Endodermal cell (in vitro differentiated cells): ENCODE measurements at regions not wholly inside any gene's neighbourhood (a gene's known extent, or its start where the extent isn't known, plus 50 kb on each side); places are given as distances from the start of the nearest gene placed in this dataset.

ENCODE experiments used
- DNase-seq: peaks from one replicate; pipeline ENCODE4 v3.0.0-alpha.2; 2017
- H3K27ac ChIP-seq: 2 replicates; pipeline ENCODE4 v1.5.1; 2013; ENCODE audit warnings: mild to moderate bottlenecking, low read depth, low read length, moderate library complexity
- H3K27me3 ChIP-seq: 2 replicates; pipeline ENCODE4 v1.6.1; 2013; ENCODE audit warnings: mild to moderate bottlenecking, low read length, moderate library complexity; ENCODE audit not compliant: insufficient read depth, control insufficient read depth, poor library complexity, severe bottlenecking
- H3K36me3 ChIP-seq: 2 replicates; pipeline ENCODE4 v1.7.0; 2013; ENCODE audit warnings: mild to moderate bottlenecking, low read length, moderate library complexity; ENCODE audit not compliant: control insufficient read depth, insufficient read depth
- H3K4me1 ChIP-seq: one replicate; pipeline ENCODE4 v1.7.0; 2013; ENCODE audit warnings: low read length; ENCODE audit not compliant: control insufficient read depth, insufficient read depth
- H3K4me3 ChIP-seq: 2 replicates; pipeline ENCODE4 v1.5.1; 2013; ENCODE audit warnings: mild to moderate bottlenecking, low read length, moderate library complexity
- H3K9ac ChIP-seq: 2 replicates; pipeline ENCODE4 v1.6.1; 2013; ENCODE audit warnings: mild to moderate bottlenecking, low read length, moderate library complexity; ENCODE audit not compliant: poor library complexity, severe bottlenecking; ENCODE audit errors: extremely low read depth
- H3K9me3 ChIP-seq: 2 replicates; pipeline ENCODE4 v1.6.1; 2013; ENCODE audit warnings: mild to moderate bottlenecking, low read length, moderate library complexity; ENCODE audit not compliant: control insufficient read depth
- H3K27ac Mint-ChIP-seq: 2 replicates; pipeline ENCODE4 v1.8.0; 2020; ENCODE audit warnings: mixed read lengths
- H3K27me3 Mint-ChIP-seq: 2 replicates; pipeline ENCODE4 v1.8.0; 2021; ENCODE audit warnings: mild to moderate bottlenecking, mixed read lengths; ENCODE audit not compliant: insufficient read depth
- H3K36me3 Mint-ChIP-seq: 2 replicates; pipeline ENCODE4 v1.8.0; 2020; ENCODE audit warnings: low read depth, mixed read lengths
- H3K4me1 Mint-ChIP-seq: 2 replicates; pipeline ENCODE4 v1.8.0; 2020; ENCODE audit warnings: mixed read lengths
- H3K4me3 Mint-ChIP-seq: 2 replicates; pipeline ENCODE4 v1.8.0; 2020; ENCODE audit warnings: mild to moderate bottlenecking, moderate library complexity, mixed read lengths
- H3K9me3 Mint-ChIP-seq: 2 replicates; pipeline ENCODE4 v1.8.0; 2020; ENCODE audit warnings: mild to moderate bottlenecking, mixed read lengths
- WGBS, 2 experiments: methylation state at CpG; one replicate each; pipeline versions ENCODE4 v1.1.5 to v1.1.7; 2013; ENCODE audit warnings: missing lambda C conversion rate in 2 of 2, mixed read lengths in 1 of 2; ENCODE audit not compliant: insufficient coverage in 1 of 2, insufficient read length in 1 of 2; 5-methylcytosine and 5-hydroxymethylcytosine counted together
- TF ChIP-seq, protein P1 (sequence below): fragments of 200-600 bp; sonication (generic); conservative IDR thresholded peaks from 2 replicates; pipeline ENCODE4 v1.5.0; 2021; ENCODE audit warnings: antibody characterized with exemption, mild to moderate bottlenecking

DNA sequence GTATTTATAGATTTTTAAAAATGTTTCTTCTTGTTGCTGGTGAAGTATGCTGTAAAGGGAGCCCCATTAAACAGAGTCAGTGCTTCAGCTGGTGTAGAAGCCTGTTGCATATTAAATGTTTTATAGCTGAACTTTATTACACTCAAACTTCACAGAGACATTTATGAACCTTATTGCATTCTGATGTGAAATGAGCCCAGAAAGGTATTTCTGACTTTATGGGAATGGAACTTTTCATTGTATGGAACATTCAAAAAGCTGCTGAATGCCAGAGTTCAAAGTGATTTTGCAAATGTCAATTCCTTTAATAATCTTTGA is 329.3 kb upstream of the RASGRP1 start:
- H3K4me3 ChIP-seq: no peak overlapping the region
- no peak overlapping the region for H3K27ac Mint-ChIP-seq
- H3K36me3 ChIP-seq: no peaks in the 10 kb centered on the region
- no peak overlapping the region for H3K4me3 Mint-ChIP-seq
- H3K27me3 ChIP-seq: no peaks in the 10 kb centered on the region
- H3K27me3 Mint-ChIP-seq: no peaks in the 10 kb centered on the region
- no peak overlapping the region for H3K9ac ChIP-seq
- H3K9me3 ChIP-seq: no peaks in the 10 kb centered on the region
- DNase-seq: no peak
- H3K4me1 Mint-ChIP-seq: no peaks in the 10 kb centered on the region
- H3K27ac ChIP-seq: no peak overlapping the region
- no peaks in the 10 kb centered on the region for H3K36me3 Mint-ChIP-seq
- no peaks in the 10 kb centered on the region for H3K4me1 ChIP-seq
- H3K9me3 Mint-ChIP-seq: peaks cover 7% of the 10 kb centered on the region
- TF ChIP-seq, protein P1, sequence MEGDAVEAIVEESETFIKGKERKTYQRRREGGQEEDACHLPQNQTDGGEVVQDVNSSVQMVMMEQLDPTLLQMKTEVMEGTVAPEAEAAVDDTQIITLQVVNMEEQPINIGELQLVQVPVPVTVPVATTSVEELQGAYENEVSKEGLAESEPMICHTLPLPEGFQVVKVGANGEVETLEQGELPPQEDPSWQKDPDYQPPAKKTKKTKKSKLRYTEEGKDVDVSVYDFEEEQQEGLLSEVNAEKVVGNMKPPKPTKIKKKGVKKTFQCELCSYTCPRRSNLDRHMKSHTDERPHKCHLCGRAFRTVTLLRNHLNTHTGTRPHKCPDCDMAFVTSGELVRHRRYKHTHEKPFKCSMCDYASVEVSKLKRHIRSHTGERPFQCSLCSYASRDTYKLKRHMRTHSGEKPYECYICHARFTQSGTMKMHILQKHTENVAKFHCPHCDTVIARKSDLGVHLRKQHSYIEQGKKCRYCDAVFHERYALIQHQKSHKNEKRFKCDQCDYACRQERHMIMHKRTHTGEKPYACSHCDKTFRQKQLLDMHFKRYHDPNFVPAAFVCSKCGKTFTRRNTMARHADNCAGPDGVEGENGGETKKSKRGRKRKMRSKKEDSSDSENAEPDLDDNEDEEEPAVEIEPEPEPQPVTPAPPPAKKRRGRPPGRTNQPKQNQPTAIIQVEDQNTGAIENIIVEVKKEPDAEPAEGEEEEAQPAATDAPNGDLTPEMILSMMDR: no peak

DNA sequence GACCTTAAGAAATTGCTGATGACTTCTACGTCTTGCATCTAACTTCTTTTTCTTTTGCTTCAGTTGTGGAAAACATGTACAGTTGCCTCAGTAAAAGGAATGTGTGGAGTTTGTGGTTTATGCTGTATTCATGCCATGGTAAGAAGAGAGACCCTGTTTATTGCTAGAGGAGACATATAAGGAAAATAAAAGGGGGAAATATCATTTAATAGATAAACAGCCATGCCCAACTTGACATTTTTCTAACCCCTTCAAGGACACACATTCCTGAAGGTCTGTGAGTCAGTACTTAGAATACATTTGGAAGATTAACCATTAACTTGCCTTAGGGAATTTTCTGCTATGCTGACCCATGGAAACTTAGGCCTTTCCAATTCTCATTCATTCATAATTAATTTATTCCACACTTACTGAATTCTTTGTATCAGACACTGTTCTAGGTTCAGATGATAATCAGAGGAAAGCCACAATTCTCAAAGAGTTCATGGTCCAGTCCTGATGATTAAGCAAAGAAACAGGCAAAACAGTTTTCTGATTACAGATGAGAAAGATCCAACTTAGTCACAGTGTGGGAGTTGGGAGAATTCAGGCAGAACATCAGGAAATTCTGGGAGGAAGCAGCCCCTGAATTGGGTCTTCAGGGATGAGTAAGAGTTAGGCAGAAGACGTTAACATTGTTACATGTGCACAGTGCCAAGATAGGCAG is 329.8 kb upstream of the RASGRP1 start:
- no peak overlapping the region for H3K4me3 ChIP-seq
- Mint-ChIP-seq H3K9me3 (peaks cover 7% of the 10 kb centered on the region), H3K27me3 (no peaks in the 10 kb centered on the region), H3K36me3 (no peaks in the 10 kb centered on the region), H3K4me1 (no peaks in the 10 kb centered on the region), H3K4me3 (no peak overlapping the region), H3K27ac (peak overlapping the region; percentile 7)
- H3K27me3 ChIP-seq: no peaks in the 10 kb centered on the region
- H3K4me1 ChIP-seq: no peaks in the 10 kb centered on the region
- no peaks in the 10 kb centered on the region for H3K36me3 ChIP-seq
- no peak overlapping the region for H3K27ac ChIP-seq
- DNase-seq: no peak
- no peak overlapping the region for H3K9ac ChIP-seq
- TF ChIP-seq, protein P1: no peak
- 81 to 86% methylated on average over 2 of the region's 2 CpGs for WGBS, 2 experiments
- H3K9me3 ChIP-seq: no peaks in the 10 kb centered on the region

DNA sequence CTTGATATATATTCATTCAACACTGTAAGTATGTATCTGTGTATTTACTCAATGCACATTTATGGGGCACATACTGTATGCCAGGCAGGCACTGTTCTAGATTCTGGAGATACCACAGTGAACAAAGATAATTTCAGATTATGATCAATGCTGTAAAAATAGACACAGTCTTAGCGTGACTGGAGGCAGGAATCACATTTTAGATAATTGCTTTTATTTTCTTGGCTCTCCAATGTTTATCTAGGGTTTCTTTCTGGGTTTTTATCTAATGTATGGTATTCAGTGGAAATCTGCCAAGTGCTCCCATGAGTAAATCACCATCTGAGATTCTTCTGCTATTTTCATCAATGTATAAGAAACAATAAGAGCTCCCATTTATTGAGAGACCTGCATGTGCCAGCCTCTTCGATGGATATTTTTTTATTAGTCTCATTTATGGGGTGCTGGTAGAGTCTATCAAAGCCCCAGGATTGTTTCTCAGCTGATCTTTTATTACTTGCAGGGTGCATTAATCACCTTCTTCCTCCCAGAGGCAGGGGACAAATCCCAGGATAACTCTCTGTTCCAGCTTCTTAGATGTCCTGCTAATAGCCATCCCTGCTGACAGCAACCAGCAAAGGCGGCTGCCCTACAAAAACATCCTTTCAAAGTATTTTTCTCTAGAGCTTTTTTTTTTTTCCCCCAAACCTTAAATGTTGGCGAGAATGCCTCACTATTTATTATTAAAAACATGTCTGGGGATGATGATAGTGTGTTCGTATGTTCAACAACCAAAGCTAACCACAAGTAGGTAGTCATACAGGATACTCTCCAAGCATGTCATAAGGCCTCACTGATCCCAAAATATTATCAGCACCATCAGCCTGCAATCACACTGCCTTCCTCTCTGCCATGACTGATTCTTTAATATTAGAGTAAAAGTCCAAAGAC is 331.0 kb upstream of the RASGRP1 start:
- H3K27ac ChIP-seq: no peak overlapping the region
- no peak for DNase-seq
- TF ChIP-seq, protein P1: no peak
- no peak overlapping the region for H3K4me3 ChIP-seq
- no peaks in the 10 kb centered on the region for H3K9me3 ChIP-seq
- no peaks in the 10 kb centered on the region for H3K27me3 Mint-ChIP-seq
- H3K4me1 Mint-ChIP-seq: no peaks in the 10 kb centered on the region
- no peaks in the 10 kb centered on the region for H3K36me3 ChIP-seq
- no peak overlapping the region for H3K27ac Mint-ChIP-seq
- no peaks in the 10 kb centered on the region for H3K36me3 Mint-ChIP-seq
- WGBS, 2 experiments: 93 to 100% methylated on average over 1 to 4 of the region's 5 CpGs
- H3K27me3 ChIP-seq: no peaks in the 10 kb centered on the region
- H3K9ac ChIP-seq: no peak overlapping the region
- H3K9me3 Mint-ChIP-seq: peaks cover 7% of the 10 kb centered on the region
- H3K4me1 ChIP-seq: no peaks in the 10 kb centered on the region
- no peak overlapping the region for H3K4me3 Mint-ChIP-seq
